Cerebellar nuclear complex (tissue), 1 donor: ENCODE measurements at regions not wholly inside any gene's neighbourhood (a gene's known extent, or its start where the extent isn't known, plus 50 kb on each side); places are given as distances from the start of the nearest gene placed in this dataset.

ENCODE experiments used
- DNase-seq, 2 experiments: peaks; one replicate each; lab custom pipeline; 2025; lab: John Stamatoyannopoulos, UW

DNA sequence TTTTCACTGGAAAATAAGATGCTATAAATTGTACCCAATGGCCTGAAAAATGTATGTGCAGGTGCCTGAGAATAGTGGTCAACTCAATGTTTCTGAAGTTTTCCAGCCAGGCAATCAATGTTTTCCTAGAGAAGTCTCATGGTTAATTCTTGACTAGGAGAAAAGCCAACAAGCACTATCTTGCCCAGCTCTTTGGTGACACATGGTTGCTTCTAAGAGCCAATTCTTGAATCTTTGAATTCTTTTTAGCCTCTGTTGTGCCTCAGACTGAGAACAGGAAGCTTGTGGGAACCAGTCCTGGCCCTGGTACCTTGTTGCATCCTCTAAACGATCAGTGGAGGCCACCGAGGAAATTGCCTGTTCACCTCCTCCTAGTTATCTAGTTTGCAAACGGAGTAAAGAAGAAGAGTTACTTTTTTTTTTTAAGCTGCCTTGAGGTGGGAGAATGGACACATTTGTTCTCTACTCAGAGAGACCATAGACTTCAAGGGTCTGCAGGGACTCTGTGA is 144.0 kb upstream of the MKLN1 start:
- DNase-seq: no peak

- no peak for DNase-seq
These were observed 140.9 kb upstream of the MKLN1 start for GRCh38 chr7:131186816-131187215.

GRCh38 chr7:131188367-131189339 is 139.0 kb upstream of the MKLN1 start:
- DNase-seq: no peak

GRCh38 chr7:131189488-131189887 is 138.2 kb upstream of the MKLN1 start:
- no peak for DNase-seq

DNA sequence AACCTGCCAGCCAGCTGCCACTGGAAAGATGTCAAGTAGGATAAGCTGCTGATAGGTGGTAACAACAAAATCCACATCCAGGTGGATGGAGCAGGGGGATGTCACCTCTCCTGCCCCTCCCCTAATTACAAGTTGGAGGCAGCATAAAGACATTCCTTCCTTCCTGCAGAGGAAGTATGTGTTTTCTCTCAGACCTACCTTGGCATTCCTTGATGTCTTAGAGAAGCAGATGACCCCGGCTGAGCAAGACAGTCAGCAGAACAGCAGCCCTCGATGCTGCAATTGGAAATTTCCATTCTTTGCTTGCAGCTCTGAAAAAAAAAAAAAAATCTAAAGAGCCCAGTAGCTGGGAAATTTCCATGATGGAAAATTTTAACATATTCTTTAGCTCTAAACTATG is 137.5 kb upstream of the MKLN1 start:
- peak in 1 of 2 experiments; percentile 27 for DNase-seq

DNA sequence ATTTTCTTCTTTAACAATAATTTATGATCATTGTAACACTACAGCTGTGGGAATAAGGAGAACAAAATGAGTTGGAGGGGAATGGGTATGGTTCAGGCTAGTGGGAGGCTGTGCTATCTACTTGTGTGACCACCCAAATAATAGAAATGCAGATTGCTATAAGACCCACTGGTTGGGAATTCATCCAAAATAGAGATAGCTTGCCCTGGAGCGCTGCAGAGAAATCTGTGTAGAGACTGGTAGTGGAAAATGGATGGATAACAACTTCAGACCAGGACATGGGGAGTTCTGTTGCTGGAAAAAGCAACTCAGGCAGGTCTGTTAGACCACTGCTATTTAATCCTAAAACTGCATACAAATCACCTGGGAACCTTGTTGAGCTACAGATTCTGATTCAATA is 137.1 kb upstream of the MKLN1 start:
- DNase-seq: peak in 1 of 2 experiments; percentile 17

GRCh38 chr7:131194070-131194865 is 133.4 kb upstream of the MKLN1 start:
- DNase-seq: no peak

DNA sequence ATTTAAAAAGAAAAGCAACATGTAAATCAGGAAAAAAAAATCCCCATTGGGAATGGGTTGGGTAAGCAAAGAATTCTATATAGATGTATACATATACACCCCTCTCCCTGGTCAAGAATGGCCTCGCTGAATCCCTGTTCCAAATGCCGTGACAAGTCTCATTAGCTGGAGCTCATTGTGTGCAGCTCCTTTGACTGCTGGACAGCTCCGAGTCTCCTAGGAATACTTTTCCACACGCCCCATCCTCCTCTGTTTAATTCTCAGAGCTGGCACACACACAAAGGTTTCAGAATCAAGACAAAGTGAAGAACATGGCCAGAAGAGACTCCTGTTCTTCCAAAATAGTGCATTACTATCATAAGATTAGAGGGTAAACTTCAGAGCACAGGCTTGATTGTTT is 130.9 kb upstream of the MKLN1 start:
- no peak for DNase-seq

GRCh38 chr7:131197920-131198615 is 129.6 kb upstream of the MKLN1 start:
- no peak for DNase-seq

- DNase-seq: no peak
These were observed 125.2 kb upstream of the MKLN1 start for GRCh38 chr7:131202451-131202850.

GRCh38 chr7:131203291-131203976 is 124.2 kb upstream of the MKLN1 start:
- no peak for DNase-seq

GRCh38 chr7:131208777-131209176 is 118.9 kb upstream of the MKLN1 start:
- DNase-seq: no peak

DNA sequence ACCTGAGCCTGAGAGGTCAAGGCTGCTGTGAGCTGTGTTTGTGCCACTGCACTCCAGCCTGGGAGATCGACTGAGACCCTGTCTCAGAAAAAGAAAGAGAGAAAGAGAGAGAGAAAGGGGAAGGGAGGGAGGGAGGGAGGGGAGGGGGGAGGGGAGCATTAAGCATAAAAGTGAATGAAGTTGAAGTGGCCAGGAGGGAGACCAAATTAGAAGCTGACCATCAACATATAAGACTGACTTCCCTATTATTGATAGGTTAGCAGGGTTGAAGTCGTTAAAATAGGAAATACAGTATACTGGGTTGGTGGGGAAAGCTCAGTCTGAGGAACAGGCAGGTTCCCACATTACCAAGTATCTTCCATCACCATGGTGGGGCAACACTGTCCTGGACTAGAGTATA is 117.1 kb upstream of the MKLN1 start:
- DNase-seq: no peak

DNA sequence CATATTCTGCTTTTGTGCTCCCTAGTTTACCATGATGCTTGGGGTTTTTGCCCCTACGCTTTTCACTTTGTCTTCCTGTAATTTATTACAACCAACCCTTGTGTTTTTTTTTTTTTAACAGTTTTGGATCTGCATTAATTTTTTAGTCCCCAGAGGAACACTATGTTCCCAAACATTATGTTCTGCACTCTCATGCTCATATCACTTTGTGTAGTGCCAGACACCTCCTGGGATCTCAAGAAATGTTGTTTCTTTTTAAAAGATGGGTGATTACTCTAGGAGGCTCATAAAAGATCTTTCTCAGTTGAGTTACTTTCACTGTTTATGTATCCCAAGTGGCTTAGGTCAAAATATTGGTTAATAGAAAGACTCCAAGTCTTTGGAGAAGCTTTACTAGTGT is 116.2 kb upstream of the MKLN1 start:
- no peak for DNase-seq

- DNase-seq: no peak
These were observed 115.6 kb upstream of the MKLN1 start for GRCh38 chr7:131212114-131212513.

GRCh38 chr7:131218727-131219128 is 108.9 kb upstream of the MKLN1 start:
- DNase-seq: no peak

DNA sequence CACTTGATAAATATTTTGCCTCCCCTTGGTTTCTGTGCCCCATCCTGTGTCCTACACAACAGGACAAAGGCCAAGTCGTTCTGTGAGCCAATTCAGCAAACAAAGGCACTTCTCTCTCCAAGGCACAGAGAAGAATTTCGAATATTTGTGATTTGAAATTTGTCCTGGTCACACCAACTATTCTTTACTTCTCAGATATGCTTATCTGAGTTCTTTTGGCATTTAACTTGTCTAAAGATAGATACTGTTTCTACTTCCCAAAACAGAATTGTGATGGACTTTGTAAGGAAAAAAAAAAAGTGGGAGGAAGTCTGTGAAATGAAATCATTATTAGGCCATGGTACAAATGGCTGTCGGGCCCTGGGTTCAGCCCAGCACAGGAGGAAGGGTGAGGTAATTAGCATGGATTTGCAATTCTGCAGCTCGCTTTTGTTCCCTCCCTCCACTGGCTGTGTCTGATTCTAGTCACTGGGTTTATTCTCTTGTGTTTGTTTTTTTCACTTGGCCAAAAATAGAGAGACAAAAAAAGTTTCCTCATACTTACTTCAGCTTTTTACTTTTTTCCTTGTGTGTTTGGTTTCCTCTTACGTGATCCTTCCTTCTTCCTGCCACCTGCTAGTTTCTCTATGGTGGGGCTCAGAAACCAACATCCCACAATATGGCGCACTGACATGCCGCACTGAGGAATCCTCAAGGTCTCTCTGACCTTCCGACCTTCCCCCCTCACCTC is 108.2 kb upstream of the MKLN1 start:
- DNase-seq: no peak

DNA sequence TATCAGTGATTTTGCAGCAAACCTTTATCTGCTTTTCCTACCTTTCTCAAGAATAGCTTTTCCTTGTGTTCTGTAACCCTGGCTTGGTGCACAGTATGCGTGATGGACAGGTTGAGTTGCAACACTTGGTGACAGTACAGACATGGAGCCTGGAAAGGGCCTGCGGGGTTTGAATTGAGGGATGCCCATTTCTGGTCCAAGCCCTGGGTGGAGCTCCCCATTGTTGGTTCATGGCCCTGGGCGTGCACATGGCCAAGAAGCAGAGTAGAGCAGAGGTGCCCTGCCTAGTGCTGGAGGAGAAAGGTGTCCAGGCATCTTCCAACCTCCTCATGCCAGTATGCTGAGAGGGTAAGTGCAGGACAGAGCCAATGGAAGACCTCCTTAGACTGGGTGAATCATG is 106.6 kb upstream of the MKLN1 start:
- DNase-seq: no peak

- DNase-seq: no peak
These were observed 105.5 kb upstream of the MKLN1 start for GRCh38 chr7:131222171-131222570.

- DNase-seq: peak; percentile 52 to 58
These were observed 104.5 kb upstream of the MKLN1 start for GRCh38 chr7:131223151-131223550.

DNA sequence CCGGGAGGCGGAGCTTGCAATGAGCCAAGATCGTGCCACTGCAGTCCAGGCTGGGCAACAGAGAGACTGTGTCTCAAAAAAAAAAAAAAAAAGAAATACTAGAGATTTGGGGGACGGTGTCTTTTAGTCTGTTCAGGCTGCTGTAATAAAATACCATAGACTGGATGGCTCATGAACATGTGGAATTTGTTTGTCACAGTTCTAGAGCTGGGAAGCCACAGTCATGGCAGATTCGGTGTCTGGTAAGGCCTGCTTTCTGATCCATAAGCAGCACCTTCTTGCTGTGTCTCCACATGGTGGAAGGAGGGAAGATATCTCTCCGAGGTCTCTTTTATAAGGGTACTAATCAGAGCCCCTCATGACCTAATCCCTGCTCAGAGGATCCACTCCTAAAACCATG is 102.7 kb upstream of the MKLN1 start:
- no peak for DNase-seq
